GM12873 (cell line): ENCODE measurements at regions not wholly inside any gene's neighbourhood (a gene's known extent, or its start where the extent isn't known, plus 50 kb on each side); places are given as distances from the start of the nearest gene placed in this dataset.
A peak's percentile ranks its signal among the peaks of the same experiment; 100 is the strongest.

Experiments
- TF ChIP-seq, protein P1 (sequence below): IDR thresholded peaks from 2 replicates; pipeline ENCODE4 v1.5.1; 2012; ENCODE audit warnings: low read depth, mild to moderate bottlenecking, moderate library complexity, low read length, control low read depth; ENCODE audit not compliant: insufficient read depth; ENCODE audit errors: missing control alignments

DNA sequence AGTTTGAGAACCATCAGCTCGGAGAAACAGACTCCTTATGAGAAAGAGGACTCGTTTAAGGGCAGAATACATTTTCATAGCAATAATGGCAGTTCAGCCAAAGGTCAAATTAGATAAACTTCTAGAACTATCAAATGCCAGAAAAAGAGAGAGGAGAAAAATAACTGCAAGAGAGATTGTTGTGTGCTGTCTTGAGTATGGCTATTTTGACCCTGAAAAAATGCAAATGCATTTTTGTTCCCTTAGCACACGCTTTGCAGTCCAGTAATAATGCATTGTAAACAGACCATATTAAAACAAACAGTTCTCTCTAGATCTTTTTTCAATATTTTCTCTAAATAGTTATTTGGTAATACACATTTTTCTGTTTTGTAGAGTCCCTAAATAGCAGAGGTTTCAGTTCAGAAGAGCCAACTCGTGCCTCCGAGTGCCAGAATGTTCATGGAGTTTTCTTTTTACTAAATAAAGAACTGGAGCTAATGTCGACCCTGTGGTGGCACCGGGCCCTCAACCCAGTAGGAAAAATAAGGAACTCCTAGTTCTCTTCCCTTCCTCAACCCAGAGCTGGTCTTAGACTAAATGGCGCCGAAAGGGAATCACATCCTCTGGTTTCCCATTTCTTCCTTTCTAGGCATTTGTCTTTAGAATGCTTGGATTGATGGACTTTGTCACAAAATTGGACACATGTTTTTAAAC lies 298.0 kb downstream of the MAP2K4 start:
- TF ChIP-seq, protein P1, sequence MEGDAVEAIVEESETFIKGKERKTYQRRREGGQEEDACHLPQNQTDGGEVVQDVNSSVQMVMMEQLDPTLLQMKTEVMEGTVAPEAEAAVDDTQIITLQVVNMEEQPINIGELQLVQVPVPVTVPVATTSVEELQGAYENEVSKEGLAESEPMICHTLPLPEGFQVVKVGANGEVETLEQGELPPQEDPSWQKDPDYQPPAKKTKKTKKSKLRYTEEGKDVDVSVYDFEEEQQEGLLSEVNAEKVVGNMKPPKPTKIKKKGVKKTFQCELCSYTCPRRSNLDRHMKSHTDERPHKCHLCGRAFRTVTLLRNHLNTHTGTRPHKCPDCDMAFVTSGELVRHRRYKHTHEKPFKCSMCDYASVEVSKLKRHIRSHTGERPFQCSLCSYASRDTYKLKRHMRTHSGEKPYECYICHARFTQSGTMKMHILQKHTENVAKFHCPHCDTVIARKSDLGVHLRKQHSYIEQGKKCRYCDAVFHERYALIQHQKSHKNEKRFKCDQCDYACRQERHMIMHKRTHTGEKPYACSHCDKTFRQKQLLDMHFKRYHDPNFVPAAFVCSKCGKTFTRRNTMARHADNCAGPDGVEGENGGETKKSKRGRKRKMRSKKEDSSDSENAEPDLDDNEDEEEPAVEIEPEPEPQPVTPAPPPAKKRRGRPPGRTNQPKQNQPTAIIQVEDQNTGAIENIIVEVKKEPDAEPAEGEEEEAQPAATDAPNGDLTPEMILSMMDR: no peak

DNA sequence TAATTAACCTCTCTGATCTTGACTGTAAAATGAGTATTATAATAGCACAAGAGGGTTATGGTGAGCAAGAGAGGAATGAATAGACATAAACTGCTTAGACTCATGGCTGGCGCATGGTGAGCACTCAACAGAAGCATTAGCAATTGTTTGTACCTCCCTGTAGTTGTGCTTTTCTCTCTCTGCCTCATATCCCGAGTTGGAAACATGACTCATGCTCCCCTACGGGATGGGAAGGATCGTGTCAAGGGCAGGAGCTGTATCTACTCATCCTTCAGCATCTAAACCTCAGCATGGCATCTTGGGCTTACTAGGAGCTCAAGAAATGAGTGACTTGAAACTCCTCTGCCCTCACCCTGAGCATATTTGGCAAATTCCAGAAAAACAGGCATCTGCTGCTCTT lies 299.6 kb downstream of the MAP2K4 start:
- TF ChIP-seq, protein P1: no peak

DNA sequence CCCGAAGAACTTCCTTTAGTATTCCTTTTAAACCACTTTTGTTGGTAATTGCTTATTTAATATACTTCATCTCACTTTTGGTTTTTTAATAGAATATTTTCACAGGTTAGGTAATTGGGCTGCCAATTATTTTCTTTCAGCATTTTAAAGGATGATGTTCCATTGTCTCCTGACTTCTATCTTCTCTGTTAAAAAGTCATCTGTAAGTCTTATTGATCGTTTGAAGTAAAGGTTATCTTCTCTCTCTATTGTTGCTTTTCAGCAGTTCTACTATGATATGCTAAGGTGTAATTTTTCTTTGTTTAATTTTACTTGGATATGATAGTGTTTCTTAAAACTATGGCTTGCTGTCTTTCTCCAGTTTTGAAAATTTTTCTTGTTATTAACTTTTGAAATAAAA lies 307.5 kb downstream of the MAP2K4 start:
- TF ChIP-seq, protein P1: no peak

DNA sequence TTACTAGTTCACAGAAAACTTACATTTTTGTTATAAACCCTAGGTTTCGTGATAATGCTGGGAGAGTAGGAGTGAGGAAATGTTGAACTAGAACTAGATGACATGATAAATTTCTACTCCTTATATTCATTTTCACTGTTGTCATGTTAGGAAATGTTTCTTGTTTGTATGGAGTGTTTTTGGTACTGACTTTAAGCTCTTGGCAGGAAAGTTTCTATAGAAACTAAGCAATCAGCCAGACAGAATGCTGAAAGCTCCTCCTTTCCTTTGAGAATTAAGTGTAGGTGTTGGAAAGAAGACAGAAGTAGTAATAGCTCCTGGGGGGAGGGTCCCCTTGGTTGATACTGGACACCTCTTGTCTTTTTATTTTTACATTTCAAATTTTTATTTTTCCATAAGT lies 309.8 kb downstream of the MAP2K4 start:
- TF ChIP-seq, protein P1: no peak

DNA sequence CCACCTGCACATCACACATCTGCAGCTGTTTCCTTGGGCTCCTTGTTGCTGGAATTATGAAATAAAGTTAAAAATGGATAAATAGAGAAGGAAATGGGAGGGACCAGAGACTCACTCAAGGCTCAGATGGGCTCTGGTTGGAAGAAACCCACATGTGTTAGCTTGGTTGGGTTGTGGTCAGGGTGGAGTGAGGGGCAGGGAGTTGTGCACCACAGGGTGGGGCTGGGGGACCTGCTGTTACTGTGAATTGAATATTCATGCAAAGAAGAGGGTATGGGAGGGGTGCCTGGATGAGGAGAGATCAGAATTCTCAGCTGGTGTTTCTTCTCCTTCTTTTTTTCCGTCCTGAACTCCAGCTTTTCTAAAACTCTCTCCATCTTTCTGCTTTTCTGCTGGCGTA lies 320.7 kb downstream of the MAP2K4 start:
- TF ChIP-seq, protein P1: no peak

DNA sequence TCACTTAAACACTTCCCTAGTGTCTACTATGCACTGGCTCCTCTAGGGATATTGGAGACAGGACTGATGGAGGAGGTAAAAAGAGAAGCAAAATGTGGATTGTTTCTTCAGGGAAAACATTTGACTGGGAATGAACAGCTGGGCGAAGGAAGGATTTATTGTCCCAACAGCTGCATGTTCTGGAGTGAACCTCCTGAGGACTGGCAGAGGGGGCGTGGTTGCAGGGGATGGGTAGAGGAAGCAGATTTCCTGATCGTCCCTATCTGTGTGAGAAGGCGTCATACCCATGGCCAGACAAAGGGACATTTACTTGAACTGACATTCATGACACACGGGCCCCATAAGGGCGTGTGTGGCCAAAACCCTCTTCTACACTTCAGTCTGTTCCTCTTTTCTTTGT lies 321.5 kb downstream of the MAP2K4 start:
- TF ChIP-seq, protein P1: no peak

DNA sequence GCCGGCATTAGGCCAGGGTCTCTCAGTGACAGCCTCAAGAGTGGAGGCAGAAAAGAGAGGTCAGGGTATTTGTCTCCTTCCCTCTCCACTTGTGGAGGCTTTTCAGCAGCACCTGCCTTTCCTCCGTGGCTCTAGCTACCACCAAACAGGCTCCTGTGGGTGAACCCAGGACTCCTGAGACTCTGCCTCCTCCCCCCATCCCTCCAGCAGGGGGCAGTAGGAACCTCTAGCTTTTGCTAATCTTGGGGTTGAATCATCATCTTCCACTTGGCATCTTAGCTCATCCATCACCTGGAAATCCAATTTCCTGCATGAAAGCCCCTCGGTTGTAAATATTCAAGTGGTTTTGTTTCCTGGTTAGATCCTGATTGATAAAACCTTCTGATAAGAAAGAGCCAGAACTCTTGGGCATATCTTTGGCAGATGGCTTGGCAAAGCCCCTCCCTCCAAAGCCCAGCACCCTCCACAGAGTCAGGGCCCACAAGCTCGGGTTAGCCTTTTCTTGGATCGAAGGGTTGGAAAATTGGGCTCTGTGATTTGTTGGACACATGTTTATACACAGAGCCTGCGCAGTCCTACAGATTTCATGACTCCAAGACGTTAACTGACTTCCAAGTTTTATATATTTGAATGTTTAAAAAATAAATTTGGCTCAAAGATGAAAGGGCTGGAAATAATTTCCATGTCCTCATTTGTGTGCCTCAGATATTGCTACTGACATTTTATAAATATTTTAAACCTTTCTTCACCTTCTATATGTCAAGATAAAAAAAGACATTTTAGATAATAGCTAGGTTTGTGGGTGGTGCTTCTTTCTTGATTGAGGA lies 322.1 kb downstream of the MAP2K4 start:
- TF ChIP-seq, protein P1: peak; percentile 65
